HG03045 (cell line): ENCODE measurements at regions not wholly inside any gene's neighbourhood (a gene's known extent, or its start where the extent isn't known, plus 50 kb on each side); places are given as distances from the start of the nearest gene placed in this dataset.
"Not testable (repeated sequence)": the region's sequence is repeated elsewhere in the genome, so short reads cannot be mapped to it uniquely, and the experiment has no call there.

Experiments
- ATAC-seq: cut with Tn5 transposase; IDR thresholded peaks from one replicate; pipeline ENCODE4 v1.9.1; 2021; ENCODE audit warnings: mild to moderate bottlenecking, moderate library complexity; ENCODE audit not compliant: unreplicated experiment

GRCh38 chr1:185549906-185550305 is 184.3 kb upstream of the HMCN1 start:
- no peak for ATAC-seq

- ATAC-seq = no peak
These were observed 188.2 kb upstream of the HMCN1 start for GRCh38 chr1:185546029-185546428.

GRCh38 chr1:185541871-185542301 is 192.3 kb upstream of the HMCN1 start:
- ATAC-seq = no peak

DNA sequence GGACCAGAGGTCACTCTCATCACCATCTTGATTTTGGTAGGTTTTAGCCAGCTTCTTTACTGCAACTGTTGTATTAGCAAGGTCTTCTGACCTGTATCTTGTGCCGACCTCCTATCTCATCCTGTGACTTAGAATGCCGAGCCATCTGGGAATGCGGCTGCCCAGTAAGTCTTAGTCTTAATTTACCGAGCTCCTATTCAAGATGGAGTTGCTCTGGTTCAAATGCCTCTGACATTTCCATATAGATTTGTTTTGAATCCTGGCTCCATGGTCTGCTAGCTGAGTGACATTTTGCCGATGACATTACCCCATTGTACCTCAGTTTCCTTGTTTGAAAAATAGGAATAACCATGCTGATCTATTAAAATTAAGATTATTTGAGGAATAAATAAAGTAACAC is 193.9 kb upstream of the HMCN1 start:
- ATAC-seq = no peak

DNA sequence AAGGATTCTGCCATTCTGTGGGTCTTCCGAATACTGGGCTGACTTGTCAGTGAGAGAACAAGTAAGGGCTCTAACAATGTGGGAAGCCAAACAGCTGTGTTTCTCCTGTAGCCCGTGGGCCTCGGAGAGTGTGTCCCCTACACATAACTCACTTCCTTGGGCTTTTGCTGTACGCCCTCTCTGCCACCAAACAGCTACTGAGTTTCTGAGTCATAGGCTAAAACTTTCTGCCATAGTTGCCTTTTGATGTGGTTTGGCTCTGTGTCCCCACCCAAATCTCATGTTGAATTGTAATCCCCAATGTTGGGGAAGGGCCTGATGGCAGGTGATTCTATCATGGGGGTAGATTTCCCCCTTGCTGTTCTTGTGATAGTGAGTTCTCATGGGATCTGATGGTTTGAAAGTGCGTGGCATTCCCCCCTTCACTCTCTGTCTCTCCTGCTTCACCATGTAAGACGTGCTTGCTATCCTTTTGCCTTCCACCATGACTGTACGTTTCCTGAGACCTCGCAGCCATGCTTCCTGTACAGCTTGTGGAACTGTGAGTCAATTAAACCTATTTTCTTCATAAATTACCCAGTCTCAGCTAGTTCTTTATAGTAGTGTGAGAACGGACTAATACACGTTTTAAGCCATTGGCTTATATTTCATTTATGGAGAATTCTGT is 194.8 kb upstream of the HMCN1 start:
- no peak for ATAC-seq

GRCh38 chr1:185538309-185538898 is 195.8 kb upstream of the HMCN1 start:
- not testable (repeated sequence) for ATAC-seq

GRCh38 chr1:185537596-185537995 is 196.6 kb upstream of the HMCN1 start:
- ATAC-seq = no peak

GRCh38 chr1:185536165-185536920 is 197.8 kb upstream of the HMCN1 start:
- ATAC-seq = no peak

DNA sequence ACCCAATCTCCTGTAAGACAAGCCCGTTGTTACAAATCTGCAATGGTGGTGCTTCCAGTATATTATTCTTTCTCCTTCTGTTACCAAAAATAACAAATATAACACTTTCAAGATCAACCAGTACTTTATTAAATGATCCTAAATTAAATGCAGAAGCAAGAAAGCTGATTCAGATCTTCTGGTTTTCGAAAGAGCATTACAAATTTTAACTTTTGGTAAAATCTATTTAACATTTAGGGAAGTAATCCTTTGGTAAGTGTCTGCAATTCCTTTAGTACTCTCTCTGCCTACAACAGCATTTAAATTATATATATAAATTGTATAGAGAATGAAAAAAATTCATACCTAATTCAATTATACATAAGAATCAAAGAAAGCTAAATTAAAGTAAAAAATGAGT is 198.6 kb upstream of the HMCN1 start:
- no peak for ATAC-seq

- no peak for ATAC-seq
These were observed 199.4 kb upstream of the HMCN1 start for GRCh38 chr1:185534801-185535200.

GRCh38 chr1:185533596-185533995 is 200.6 kb upstream of the HMCN1 start:
- ATAC-seq = no peak

DNA sequence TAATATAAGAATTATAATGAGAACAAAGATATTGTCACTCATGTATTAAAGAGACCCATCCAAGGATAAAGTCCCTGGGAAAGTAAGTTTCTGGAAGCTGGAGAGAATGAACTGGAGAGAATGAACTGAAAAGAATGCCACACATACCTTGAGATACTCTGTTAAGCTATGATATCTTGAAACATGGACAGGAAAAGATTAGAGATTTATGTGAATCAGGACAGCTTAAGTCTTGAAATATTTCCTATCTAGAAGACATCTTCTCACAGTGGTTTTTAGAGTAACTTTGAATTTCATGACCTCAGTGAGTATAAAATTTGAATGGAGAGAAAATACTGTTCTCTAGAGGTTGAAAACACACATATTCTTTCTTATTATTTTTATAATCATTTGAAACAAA is 201.3 kb upstream of the HMCN1 start:
- ATAC-seq = no peak

DNA sequence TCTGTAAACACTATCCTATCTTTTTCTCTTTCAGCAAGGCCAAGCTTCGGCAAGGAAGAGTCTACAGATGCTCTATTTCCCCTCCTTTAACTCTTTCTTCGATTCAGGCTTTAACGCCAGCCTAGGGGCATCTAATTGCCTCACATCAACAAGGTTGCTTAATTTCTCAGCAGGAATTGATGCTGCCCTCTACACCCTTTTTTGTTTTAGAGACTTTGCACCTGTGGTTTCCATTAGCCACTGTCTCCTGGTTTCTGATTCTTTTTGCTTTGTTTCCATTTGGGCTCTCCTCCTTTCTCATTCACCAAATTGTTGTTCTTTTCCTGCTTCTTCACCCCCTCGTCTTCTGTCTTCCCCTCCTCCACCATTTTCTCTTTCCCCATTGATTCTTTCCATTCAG is 202.4 kb upstream of the HMCN1 start:
- ATAC-seq = no peak

DNA sequence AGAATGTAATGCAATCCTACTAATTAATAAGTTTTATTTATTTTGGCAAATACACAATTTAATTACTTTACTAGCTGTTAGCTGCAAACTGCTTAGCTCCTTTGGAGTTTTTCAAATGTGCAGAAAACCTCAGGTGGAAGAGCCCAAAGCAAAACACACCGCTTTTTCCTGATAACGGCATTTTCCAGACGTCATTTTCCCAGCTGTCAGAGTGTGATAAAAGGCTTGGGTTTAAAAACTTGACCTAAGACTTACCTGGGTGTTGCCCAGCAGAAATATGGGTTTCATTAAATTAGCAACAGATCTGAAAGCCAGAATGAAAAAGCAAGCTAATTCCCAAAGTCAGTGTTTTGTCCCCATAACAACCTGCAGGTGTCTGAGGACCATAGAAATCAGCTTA is 204.0 kb upstream of the HMCN1 start:
- ATAC-seq = no peak

DNA sequence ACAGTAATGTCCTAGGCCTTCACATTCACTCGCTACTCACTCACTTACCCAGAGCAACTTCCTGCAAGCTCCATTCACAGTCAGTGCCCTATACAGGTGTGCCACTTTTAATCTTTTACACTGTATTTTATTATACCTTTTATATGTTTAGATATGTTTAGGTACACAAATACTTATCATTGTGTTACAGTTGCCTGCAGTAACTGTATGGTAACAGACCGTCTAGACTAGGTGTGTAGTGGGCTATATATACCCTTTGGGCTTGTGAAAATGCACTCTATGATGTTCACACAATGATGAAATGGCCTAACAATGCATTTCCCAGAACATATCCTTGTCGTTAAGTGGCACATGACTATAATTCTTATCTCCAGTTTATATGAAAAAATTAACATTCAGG is 204.5 kb upstream of the HMCN1 start:
- no peak for ATAC-seq

- ATAC-seq = no peak
These were observed 206.0 kb upstream of the HMCN1 start for GRCh38 chr1:185528084-185528676.

DNA sequence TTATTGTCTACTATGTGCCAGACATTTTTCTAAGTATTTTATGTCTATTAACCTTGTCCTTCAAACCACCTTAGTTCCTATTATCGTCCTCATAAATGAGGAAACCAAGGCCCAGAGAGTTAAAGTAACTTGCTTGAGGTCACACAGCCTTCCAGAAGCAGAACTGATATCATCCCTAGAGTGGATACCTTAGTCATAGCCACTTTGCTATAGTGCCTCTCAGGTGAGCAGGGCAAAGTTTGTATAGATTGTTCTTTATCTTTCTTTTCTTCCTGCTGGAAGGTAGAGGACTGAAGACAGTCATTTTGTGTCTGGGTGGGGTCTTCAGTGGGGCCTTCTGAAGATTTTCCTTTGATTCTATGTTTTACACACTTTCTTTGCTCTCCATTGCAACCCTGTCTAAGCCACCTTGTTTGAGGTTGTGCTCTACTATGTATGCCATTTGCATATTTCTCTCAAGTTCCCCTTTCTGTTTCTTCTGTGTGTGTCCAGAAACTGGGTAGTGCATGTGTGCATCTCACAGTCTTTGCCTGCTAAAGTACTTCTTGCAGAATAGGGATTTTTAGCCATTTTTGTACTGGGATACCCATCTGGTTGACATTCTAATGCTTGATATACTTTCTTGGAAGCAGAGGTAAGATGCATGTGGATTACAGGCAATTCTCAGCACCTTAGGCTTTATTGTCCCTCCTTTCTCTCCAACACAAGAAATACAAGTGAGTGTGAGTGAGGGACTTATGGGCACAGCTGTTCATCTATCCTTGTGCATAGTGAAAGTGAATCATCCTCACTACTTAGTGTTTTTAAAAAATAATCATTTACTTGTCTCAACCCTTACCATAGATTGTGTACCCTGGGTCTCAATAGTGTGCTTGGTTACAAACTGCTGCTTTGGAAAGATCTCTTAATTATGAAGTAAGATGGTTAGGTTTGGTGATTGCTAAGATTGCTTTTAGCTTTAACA is 207.6 kb upstream of the HMCN1 start:
- peak; percentile 100 for ATAC-seq

GRCh38 chr1:185520188-185520920 is 203.3 kb upstream of the IVNS1ABP start:
- ATAC-seq = no peak

GRCh38 chr1:185517808-185518419 is 200.9 kb upstream of the IVNS1ABP start:
- ATAC-seq = no peak

GRCh38 chr1:185517301-185517700 is 200.3 kb upstream of the IVNS1ABP start:
- ATAC-seq = not testable (repeated sequence)
